NB4 (cell line): ENCODE measurements at regions not wholly inside any gene's neighbourhood (a gene's known extent, or its start where the extent isn't known, plus 50 kb on each side); places are given as distances from the start of the nearest gene placed in this dataset.

Experiments
- CTCF ChIP-seq: IDR thresholded peaks from one replicate; pipeline ENCODE4 v1.5.1; 2012; ENCODE audit warnings: low read depth, low read length
- MAX ChIP-seq: IDR thresholded peaks from 2 replicates; pipeline ENCODE4 v1.6.1; 2011; ENCODE audit warnings: low read depth, low read length
- MYC ChIP-seq: IDR thresholded peaks from 2 replicates; pipeline ENCODE4 v1.6.1; 2011; ENCODE audit warnings: low read depth, low read length
- POLR2A ChIP-seq: IDR thresholded peaks from 2 replicates; pipeline ENCODE4 v1.6.1; 2011; ENCODE audit warnings: mild to moderate bottlenecking; ENCODE audit not compliant: insufficient read length; ENCODE audit errors: extremely low read depth

GRCh38 chr20:60838297-60838696, 413.8 kb upstream of the CDH4 start:
- no peak for TF ChIP-seq CTCF
- no peak for TF ChIP-seq POLR2A
- no peak for TF ChIP-seq MAX
- no peak for TF ChIP-seq MYC
